GM23338 (cell line): ENCODE measurements at regions not wholly inside any gene's neighbourhood (a gene's known extent, or its start where the extent isn't known, plus 50 kb on each side); places are given as distances from the start of the nearest gene placed in this dataset.

Experiments
- TF ChIP-seq, protein P1 (sequence below), 2 experiments: fragments of 200-600 bp in 1 of 2; sonication (generic) in 1 of 2; conservative IDR thresholded peaks; 2 replicates each; pipeline versions ENCODE4 v1.5.1 to v1.6.1; 2016 to 2017; ENCODE audit warnings: antibody characterized with exemption in 2 of 2, low read depth in 2 of 2, mild to moderate bottlenecking in 2 of 2, moderate library complexity in 1 of 2
- TF ChIP-seq, protein P2 (sequence below): IDR thresholded peaks from one replicate; pipeline ENCODE4 v1.6.1; 2018; ENCODE audit warnings: antibody characterized with exemption; ENCODE audit not compliant: unreplicated experiment

GRCh38 chr11:114784216-114784615 is 105.9 kb downstream of the NXPE2 start:
- TF ChIP-seq, protein P1, sequence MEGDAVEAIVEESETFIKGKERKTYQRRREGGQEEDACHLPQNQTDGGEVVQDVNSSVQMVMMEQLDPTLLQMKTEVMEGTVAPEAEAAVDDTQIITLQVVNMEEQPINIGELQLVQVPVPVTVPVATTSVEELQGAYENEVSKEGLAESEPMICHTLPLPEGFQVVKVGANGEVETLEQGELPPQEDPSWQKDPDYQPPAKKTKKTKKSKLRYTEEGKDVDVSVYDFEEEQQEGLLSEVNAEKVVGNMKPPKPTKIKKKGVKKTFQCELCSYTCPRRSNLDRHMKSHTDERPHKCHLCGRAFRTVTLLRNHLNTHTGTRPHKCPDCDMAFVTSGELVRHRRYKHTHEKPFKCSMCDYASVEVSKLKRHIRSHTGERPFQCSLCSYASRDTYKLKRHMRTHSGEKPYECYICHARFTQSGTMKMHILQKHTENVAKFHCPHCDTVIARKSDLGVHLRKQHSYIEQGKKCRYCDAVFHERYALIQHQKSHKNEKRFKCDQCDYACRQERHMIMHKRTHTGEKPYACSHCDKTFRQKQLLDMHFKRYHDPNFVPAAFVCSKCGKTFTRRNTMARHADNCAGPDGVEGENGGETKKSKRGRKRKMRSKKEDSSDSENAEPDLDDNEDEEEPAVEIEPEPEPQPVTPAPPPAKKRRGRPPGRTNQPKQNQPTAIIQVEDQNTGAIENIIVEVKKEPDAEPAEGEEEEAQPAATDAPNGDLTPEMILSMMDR (conservative IDR thresholded peaks at IDR 0.05; ENCODE audit: low read depth in 2 of 2), result no peak
- TF ChIP-seq, protein P2, sequence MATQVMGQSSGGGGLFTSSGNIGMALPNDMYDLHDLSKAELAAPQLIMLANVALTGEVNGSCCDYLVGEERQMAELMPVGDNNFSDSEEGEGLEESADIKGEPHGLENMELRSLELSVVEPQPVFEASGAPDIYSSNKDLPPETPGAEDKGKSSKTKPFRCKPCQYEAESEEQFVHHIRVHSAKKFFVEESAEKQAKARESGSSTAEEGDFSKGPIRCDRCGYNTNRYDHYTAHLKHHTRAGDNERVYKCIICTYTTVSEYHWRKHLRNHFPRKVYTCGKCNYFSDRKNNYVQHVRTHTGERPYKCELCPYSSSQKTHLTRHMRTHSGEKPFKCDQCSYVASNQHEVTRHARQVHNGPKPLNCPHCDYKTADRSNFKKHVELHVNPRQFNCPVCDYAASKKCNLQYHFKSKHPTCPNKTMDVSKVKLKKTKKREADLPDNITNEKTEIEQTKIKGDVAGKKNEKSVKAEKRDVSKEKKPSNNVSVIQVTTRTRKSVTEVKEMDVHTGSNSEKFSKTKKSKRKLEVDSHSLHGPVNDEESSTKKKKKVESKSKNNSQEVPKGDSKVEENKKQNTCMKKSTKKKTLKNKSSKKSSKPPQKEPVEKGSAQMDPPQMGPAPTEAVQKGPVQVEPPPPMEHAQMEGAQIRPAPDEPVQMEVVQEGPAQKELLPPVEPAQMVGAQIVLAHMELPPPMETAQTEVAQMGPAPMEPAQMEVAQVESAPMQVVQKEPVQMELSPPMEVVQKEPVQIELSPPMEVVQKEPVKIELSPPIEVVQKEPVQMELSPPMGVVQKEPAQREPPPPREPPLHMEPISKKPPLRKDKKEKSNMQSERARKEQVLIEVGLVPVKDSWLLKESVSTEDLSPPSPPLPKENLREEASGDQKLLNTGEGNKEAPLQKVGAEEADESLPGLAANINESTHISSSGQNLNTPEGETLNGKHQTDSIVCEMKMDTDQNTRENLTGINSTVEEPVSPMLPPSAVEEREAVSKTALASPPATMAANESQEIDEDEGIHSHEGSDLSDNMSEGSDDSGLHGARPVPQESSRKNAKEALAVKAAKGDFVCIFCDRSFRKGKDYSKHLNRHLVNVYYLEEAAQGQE, result no peak
